ENCODE measurements at regions not wholly inside any gene's neighbourhood (a gene's known extent, or its start where the extent isn't known, plus 50 kb on each side); places are given as distances from the start of the nearest gene placed in this dataset.

DNA sequence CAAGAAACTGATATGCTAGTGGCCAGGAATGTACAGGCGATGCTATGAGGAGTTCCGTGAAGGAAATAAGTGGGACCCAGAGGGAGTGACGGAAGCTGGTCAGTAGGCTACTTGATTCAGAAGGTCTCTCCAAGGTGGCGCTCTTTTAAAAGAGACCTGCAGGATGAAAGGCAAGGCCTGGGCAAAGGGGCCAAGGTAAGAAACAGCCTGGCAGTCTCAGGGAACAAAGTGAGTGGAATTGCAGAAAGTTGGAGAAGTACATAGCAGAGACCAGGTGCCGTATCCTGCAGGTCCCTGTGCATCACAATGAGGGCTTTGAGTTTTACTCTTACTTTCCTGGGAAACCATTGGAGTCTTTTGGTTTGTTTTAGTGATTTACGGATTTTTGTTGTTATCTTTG is 905.6 kb downstream of the BCL11B start:
- in situ Hi-C loops (cut with MboI; ENCODE audit: low sequenced_read_pairs) = no loop called here
- no peak for ATAC-seq (ENCODE audit: low read depth)
- no peak overlapping the region for H2BK120ac ChIP-seq (ENCODE audit: low read depth, low read length)
- TF ChIP-seq MAZ (IDR thresholded peaks at IDR 0.05; ENCODE audit: borderline replicate concordance, low read depth, low read length) = no peak
- no peak for TF ChIP-seq NFE2L2 (IDR thresholded peaks at IDR 0.05; ENCODE audit: low read depth, low read length)
- no peak for TF ChIP-seq CTCF (conservative IDR thresholded peaks at IDR 0.05; ENCODE audit: low read depth, low read length)
- TF ChIP-seq, protein P1, sequence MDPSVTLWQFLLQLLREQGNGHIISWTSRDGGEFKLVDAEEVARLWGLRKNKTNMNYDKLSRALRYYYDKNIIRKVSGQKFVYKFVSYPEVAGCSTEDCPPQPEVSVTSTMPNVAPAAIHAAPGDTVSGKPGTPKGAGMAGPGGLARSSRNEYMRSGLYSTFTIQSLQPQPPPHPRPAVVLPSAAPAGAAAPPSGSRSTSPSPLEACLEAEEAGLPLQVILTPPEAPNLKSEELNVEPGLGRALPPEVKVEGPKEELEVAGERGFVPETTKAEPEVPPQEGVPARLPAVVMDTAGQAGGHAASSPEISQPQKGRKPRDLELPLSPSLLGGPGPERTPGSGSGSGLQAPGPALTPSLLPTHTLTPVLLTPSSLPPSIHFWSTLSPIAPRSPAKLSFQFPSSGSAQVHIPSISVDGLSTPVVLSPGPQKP (IDR thresholded peaks at IDR 0.05; ENCODE audit: borderline replicate concordance, low read depth, low read length) = no peak
- no peak for TF ChIP-seq CEBPB (IDR thresholded peaks at IDR 0.05; ENCODE audit: low read depth, low read length)
- TF ChIP-seq BHLHE40 (IDR thresholded peaks at IDR 0.05; ENCODE audit: low read depth, low read length) = no peak
- no peak for TF ChIP-seq SMC3 (IDR thresholded peaks at IDR 0.05; ENCODE audit: low read depth, low read length)
- TF ChIP-seq, protein P2, sequence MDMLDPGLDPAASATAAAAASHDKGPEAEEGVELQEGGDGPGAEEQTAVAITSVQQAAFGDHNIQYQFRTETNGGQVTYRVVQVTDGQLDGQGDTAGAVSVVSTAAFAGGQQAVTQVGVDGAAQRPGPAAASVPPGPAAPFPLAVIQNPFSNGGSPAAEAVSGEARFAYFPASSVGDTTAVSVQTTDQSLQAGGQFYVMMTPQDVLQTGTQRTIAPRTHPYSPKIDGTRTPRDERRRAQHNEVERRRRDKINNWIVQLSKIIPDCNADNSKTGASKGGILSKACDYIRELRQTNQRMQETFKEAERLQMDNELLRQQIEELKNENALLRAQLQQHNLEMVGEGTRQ (IDR thresholded peaks at IDR 0.05; ENCODE audit: low read depth, low read length) = no peak
- TF ChIP-seq FOS (IDR thresholded peaks at IDR 0.05; ENCODE audit: low read depth, low read length) = no peak
- TF ChIP-seq RCOR1 (IDR thresholded peaks at IDR 0.05; ENCODE audit: insufficient replicate concordance, low read length) = no peak
- TF ChIP-seq MXI1 (IDR thresholded peaks at IDR 0.05; ENCODE audit: borderline replicate concordance, low read depth, low read length) = no peak
- no peak for TF ChIP-seq CHD1 (IDR thresholded peaks at IDR 0.05; ENCODE audit: low read depth, low read length)
- TF ChIP-seq RFX5 (IDR thresholded peaks at IDR 0.05; ENCODE audit: low read depth, low read length) = no peak
- H3K56ac ChIP-seq (ENCODE audit: extremely low read depth, insufficient read depth, low read length) = no peak overlapping the region
- no peaks in the 10 kb centered on the region for H4K20me1 ChIP-seq (ENCODE audit: insufficient read depth, low read length)
- no peak overlapping the region for H2AK5ac ChIP-seq (ENCODE audit: low read depth, low read length)
- no peak overlapping the region for H2BK15ac ChIP-seq (ENCODE audit: low read depth, low read length)
- no peak overlapping the region for H2BK20ac ChIP-seq (ENCODE audit: low read depth, low read length)
- no peaks in the 10 kb centered on the region for H3K79me1 ChIP-seq (ENCODE audit: low read depth in 1 of 2, low read length in 2 of 2)
- dilution Hi-C loops (cut with HindIII; ENCODE audit: low sequenced_read_pairs, unreplicated experiment) = no loop called here
- no peak for DNase-seq
- H3K9ac ChIP-seq (ENCODE audit: low read depth, low read length) = no peak overlapping the region
- BruUV-seq (replicated peaks) = no TSS peak
- H3K36me3 ChIP-seq (ENCODE audit: control insufficient read depth, insufficient read depth, low read length) = no peaks in the 10 kb centered on the region
- H3K4ac ChIP-seq (ENCODE audit: low read depth, low read length) = no peak overlapping the region
- no peak overlapping the region for H4K91ac ChIP-seq (ENCODE audit: insufficient read depth, low read depth, low read length)
- H2AK9ac ChIP-seq (replicated peaks; ENCODE audit: low read depth, low read length, poor library complexity) = no peak overlapping the region
- no peaks in the 10 kb centered on the region for H3K27me3 ChIP-seq (ENCODE audit: control insufficient read depth, insufficient read depth, low read length)
- H3K9me3 ChIP-seq (ENCODE audit: control insufficient read depth, insufficient read depth, low read length) = peaks cover 21% of the 10 kb centered on the region
- H3K4me2 ChIP-seq (ENCODE audit: low read depth, low read length) = no peak overlapping the region
- intact Hi-C loops (cut with micrococcal nuclease) = no loop called here
- ChIA-PET POLR2A (ENCODE audit: unreplicated experiment) (no interaction called here), CTCF (no interaction called here)
- H2AFZ ChIP-seq (replicated peaks; ENCODE audit: low read length, poor library complexity) = no peak overlapping the region
- no peak overlapping the region for H3K27ac ChIP-seq (ENCODE audit: insufficient read depth, low read length)
- H3K4me1 ChIP-seq (ENCODE audit: control insufficient read depth, insufficient read depth, low read length) = no peaks in the 10 kb centered on the region
- H3K18ac ChIP-seq (ENCODE audit: low read depth, low read length) = no peak overlapping the region
- H3K23ac ChIP-seq (ENCODE audit: low read depth, low read length) = no peak overlapping the region
- no peaks in the 10 kb centered on the region for H3K9me1 ChIP-seq (ENCODE audit: insufficient read depth, low read length)
- no peak overlapping the region for H4K5ac ChIP-seq (ENCODE audit: low read depth, low read length)
- no peak overlapping the region for H3K14ac ChIP-seq (replicated peaks; ENCODE audit: low read depth, low read length)
- 61% methylated on average over 3 of the region's 6 CpGs; no CpG with 5 or more reads in 1 of the 2 experiments for WGBS, 2 experiments (ENCODE audit: extremely low coverage in 2 of 2, insufficient read length in 1 of 2)
- no peak overlapping the region for H3K4me3 ChIP-seq (ENCODE audit: insufficient read depth, low read depth, low read length)
- no peak overlapping the region for H2BK5ac ChIP-seq (ENCODE audit: low read depth, low read length, poor library complexity, severe bottlenecking)
- no peak overlapping the region for H4K8ac ChIP-seq (ENCODE audit: low read depth in 2 of 2, low read length in 2 of 2)

Data from IMR-90 (cell line).